ENCODE measurements at regions not wholly inside any gene's neighbourhood (a gene's known extent, or its start where the extent isn't known, plus 50 kb on each side); places are given as distances from the start of the nearest gene placed in this dataset.
"Not testable (repeated sequence)": the region's sequence is repeated elsewhere in the genome, so short reads cannot be mapped to it uniquely, and the experiment has no call there.

DNA sequence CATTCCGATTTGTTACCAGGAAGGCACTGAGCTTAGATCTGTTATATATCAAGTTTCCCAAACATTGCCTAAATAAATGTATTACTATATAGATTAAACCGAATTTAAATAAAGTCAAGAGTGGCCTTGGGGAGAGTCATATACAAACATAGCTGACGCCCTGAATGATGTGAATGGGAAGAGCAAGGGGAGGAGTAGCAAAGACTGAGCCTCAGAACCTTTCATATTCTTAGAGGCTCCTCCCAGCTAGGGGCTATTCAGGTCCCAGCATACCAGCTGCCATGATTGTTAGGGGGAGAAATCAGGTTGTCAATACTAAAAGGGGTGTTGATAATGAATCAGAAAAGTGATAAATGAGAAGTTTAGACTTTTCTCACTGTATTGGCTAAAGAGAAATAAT, 64.7 kb upstream of the ITGB1 start:
- no peaks in the 10 kb centered on the region for H3K9me3 Mint-ChIP-seq (ENCODE audit: unreplicated experiment)
- no peak overlapping the region for H3K4me3 Mint-ChIP-seq (ENCODE audit: unreplicated experiment)
- TF ChIP-seq, protein P1, sequence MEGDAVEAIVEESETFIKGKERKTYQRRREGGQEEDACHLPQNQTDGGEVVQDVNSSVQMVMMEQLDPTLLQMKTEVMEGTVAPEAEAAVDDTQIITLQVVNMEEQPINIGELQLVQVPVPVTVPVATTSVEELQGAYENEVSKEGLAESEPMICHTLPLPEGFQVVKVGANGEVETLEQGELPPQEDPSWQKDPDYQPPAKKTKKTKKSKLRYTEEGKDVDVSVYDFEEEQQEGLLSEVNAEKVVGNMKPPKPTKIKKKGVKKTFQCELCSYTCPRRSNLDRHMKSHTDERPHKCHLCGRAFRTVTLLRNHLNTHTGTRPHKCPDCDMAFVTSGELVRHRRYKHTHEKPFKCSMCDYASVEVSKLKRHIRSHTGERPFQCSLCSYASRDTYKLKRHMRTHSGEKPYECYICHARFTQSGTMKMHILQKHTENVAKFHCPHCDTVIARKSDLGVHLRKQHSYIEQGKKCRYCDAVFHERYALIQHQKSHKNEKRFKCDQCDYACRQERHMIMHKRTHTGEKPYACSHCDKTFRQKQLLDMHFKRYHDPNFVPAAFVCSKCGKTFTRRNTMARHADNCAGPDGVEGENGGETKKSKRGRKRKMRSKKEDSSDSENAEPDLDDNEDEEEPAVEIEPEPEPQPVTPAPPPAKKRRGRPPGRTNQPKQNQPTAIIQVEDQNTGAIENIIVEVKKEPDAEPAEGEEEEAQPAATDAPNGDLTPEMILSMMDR (IDR thresholded peaks at IDR 0.05; ENCODE audit: partially characterized antibody, unreplicated experiment), result no peak
- peaks cover 2% of the 10 kb centered on the region for H3K27me3 Mint-ChIP-seq (ENCODE audit: unreplicated experiment)
- DNase-seq, result no peak
- H3K36me3 Mint-ChIP-seq (ENCODE audit: unreplicated experiment), result no peaks in the 10 kb centered on the region
- H3K4me1 Mint-ChIP-seq (ENCODE audit: low read depth, unreplicated experiment), result peaks cover 4% of the 10 kb centered on the region
- H3K27ac Mint-ChIP-seq (ENCODE audit: unreplicated experiment), result no peak overlapping the region

GRCh38 chr10:33022090-33022489, 64.1 kb upstream of the ITGB1 start:
- Mint-ChIP-seq H3K27me3 (ENCODE audit: unreplicated experiment) (peaks cover 2% of the 10 kb centered on the region), H3K4me1 (ENCODE audit: low read depth, unreplicated experiment) (peaks cover 4% of the 10 kb centered on the region), H3K36me3 (ENCODE audit: unreplicated experiment) (no peaks in the 10 kb centered on the region), H3K27ac (ENCODE audit: unreplicated experiment) (no peak overlapping the region), H3K4me3 (ENCODE audit: unreplicated experiment) (no peak overlapping the region), H3K9me3 (ENCODE audit: unreplicated experiment) (no peaks in the 10 kb centered on the region)
- no peak for DNase-seq
- TF ChIP-seq, protein P1 (IDR thresholded peaks at IDR 0.05; ENCODE audit: partially characterized antibody, unreplicated experiment), result no peak

GRCh38 chr10:33016988-33017387, 59.0 kb upstream of the ITGB1 start:
- peaks cover 9% of the 10 kb centered on the region for H3K4me1 Mint-ChIP-seq (ENCODE audit: low read depth, unreplicated experiment)
- H3K27me3 Mint-ChIP-seq (ENCODE audit: unreplicated experiment), result peaks cover 4% of the 10 kb centered on the region
- TF ChIP-seq, protein P1 (IDR thresholded peaks at IDR 0.05; ENCODE audit: partially characterized antibody, unreplicated experiment), result no peak
- no peak overlapping the region for H3K27ac Mint-ChIP-seq (ENCODE audit: unreplicated experiment)
- peaks cover 5% of the 10 kb centered on the region for H3K36me3 Mint-ChIP-seq (ENCODE audit: unreplicated experiment)
- no peak for DNase-seq
- H3K4me3 Mint-ChIP-seq (ENCODE audit: unreplicated experiment), result no peak overlapping the region
- peaks cover 4% of the 10 kb centered on the region for H3K9me3 Mint-ChIP-seq (ENCODE audit: unreplicated experiment)

DNA sequence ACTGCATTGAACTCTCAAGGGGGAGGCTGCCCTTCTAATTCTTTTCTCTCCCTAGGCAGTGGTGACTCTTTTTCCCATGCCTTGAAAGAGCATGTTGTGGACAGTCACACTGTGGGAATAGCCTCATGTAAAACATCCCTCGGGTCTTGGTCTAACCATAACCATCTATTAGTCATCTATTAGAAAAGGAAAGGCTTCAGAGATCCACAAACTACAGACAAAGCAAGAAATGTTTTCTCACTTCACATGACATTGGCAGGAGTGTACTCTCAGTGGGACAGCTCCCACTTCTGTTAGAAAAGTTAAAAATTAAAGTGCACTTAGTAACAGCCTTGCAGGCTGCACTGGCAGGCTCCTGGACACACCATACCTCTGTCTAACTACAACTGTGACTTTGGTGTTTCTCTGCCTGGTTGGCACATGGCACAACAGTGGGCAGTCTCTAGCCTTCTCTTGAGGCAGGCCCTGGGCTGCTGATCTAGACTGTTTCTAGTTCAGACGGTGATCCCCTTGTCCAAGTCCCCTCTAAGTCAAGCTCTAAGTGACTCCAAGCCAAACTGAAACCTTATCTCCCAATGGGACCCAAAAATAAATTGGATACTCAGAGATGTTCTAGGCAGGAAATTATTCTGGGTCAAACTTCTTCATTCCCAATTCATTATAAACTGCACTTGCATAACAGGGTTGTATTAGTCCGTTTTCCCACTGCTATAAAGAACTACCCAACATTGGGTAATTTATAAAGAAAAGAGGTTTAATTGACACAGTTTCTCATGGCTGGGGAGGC, 57.9 kb upstream of the ITGB1 start:
- peaks cover 9% of the 10 kb centered on the region for H3K9me3 Mint-ChIP-seq (ENCODE audit: unreplicated experiment)
- no peak overlapping the region for H3K27ac Mint-ChIP-seq (ENCODE audit: unreplicated experiment)
- TF ChIP-seq, protein P1 (IDR thresholded peaks at IDR 0.05; ENCODE audit: partially characterized antibody, unreplicated experiment), result no peak
- peaks cover 5% of the 10 kb centered on the region for H3K36me3 Mint-ChIP-seq (ENCODE audit: unreplicated experiment)
- H3K4me3 Mint-ChIP-seq (ENCODE audit: unreplicated experiment), result no peak overlapping the region
- peaks cover 4% of the 10 kb centered on the region for H3K27me3 Mint-ChIP-seq (ENCODE audit: unreplicated experiment)
- no peak for DNase-seq
- peaks cover 15% of the 10 kb centered on the region for H3K4me1 Mint-ChIP-seq (ENCODE audit: low read depth, unreplicated experiment)

DNA sequence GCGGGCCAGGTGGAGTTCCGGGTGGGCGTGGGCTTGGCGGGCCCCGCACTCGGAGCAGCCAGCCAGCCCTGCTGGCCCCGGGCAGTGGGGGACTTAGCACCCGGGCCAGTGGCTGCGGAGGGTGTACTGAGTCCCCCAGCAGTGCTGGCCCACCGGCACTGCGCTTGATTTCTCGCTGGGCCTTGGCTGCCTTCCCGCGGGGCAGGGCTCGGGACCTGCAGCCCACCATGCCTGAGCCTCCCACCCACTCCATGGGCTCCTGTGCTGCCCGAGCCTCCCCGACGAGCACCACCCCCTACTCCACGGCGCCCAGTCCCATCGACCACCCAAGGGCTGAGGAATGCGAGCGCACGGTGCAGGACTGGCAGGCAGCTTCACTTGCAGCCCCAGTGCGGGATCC, 55.3 kb upstream of the ITGB1 start:
- peaks cover 29% of the 10 kb centered on the region for H3K4me1 Mint-ChIP-seq (ENCODE audit: low read depth, unreplicated experiment)
- not testable (repeated sequence) for H3K27me3 Mint-ChIP-seq (ENCODE audit: unreplicated experiment); H3K27ac Mint-ChIP-seq (ENCODE audit: unreplicated experiment); H3K9me3 Mint-ChIP-seq (ENCODE audit: unreplicated experiment); H3K4me3 Mint-ChIP-seq (ENCODE audit: unreplicated experiment); DNase-seq; H3K36me3 Mint-ChIP-seq (ENCODE audit: unreplicated experiment)
